Memory B cell (primary cell): ENCODE measurements at regions not wholly inside any gene's neighbourhood (a gene's known extent, or its start where the extent isn't known, plus 50 kb on each side); places are given as distances from the start of the nearest gene placed in this dataset.
"Not testable (repeated sequence)": the region's sequence is repeated elsewhere in the genome, so short reads cannot be mapped to it uniquely, and the experiment has no call there.

Experiments used
- ATAC-seq: fragments of 150-1000 bp; cut with Tn5 transposase; 2 replicates; pipeline ENCODE4 v1.10.0; 2021; ENCODE audit warnings: low read depth, mild to moderate bottlenecking, moderate library complexity
- DNase-seq, 2 donors: peaks; one replicate each; pipeline ENCODE4 v3.0.0; 2022; ENCODE audit warnings: low spot score in 2 of 2
- H3K27ac Mint-ChIP-seq: one replicate; pipeline ENCODE4 v1.8.0; 2022; ENCODE audit warnings: mild to moderate bottlenecking, moderate library complexity, mixed read lengths
- H3K27me3 Mint-ChIP-seq: one replicate; pipeline ENCODE4 v1.8.0; 2022; ENCODE audit warnings: mixed read lengths
- H3K36me3 Mint-ChIP-seq: one replicate; pipeline ENCODE4 v1.8.0; 2022; ENCODE audit warnings: mild to moderate bottlenecking, mixed read lengths
- H3K4me1 Mint-ChIP-seq: one replicate; pipeline ENCODE4 v1.8.0; 2022; ENCODE audit warnings: mixed read lengths
- H3K4me3 Mint-ChIP-seq: one replicate; pipeline ENCODE4 v1.8.0; 2022; ENCODE audit warnings: mild to moderate bottlenecking, moderate library complexity, mixed read lengths
- H3K9me3 Mint-ChIP-seq: one replicate; pipeline ENCODE4 v1.8.0; 2022; ENCODE audit warnings: mixed read lengths

DNA sequence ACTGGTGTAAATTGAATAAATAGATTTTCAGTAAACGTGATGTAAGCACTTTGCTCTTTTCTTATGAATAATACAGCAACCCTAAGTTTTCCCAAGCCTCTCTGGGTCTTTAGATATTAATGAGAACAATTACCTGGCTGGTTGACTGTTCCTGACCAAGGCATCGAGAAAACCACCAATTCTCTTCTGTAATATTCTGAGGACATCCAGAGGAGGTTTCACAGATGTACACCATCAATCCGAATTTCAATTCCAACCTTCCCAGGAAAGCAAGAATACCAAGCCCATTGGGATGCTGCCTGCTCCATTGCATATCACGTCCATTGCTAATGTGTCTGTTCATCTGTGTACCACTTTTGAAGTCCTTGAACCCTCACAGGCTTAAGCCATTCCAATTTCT, 571.8 kb downstream of the NUP35 start:
- no peaks in the 10 kb centered on the region for H3K36me3 Mint-ChIP-seq
- DNase-seq (no peak), ATAC-seq (no peak)
- H3K4me3 Mint-ChIP-seq = no peak overlapping the region
- no peaks in the 10 kb centered on the region for H3K4me1 Mint-ChIP-seq
- peaks cover 7% of the 10 kb centered on the region for H3K9me3 Mint-ChIP-seq
- H3K27me3 Mint-ChIP-seq = no peaks in the 10 kb centered on the region
- H3K27ac Mint-ChIP-seq = no peak overlapping the region

DNA sequence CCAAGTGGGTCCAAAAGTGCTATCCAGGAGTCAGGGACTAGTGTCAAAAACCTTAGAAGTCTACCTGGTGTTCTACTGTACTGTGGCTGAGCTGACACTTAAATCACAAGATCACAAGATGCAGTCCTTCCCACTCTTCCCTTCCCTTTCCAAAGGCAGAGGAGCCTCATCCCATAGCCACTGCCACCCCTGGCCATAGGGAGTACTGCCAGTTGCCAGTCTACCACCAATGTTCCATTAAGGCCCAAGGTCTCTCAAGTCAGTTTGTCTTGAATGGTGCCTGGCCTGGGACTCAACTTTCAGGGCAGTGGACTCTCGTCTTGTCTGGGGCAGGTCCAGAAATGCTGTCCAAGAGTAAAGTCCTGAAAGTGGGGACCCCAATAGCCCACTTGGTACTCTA, 585.6 kb downstream of the NUP35 start:
- no peak for ATAC-seq

DNA sequence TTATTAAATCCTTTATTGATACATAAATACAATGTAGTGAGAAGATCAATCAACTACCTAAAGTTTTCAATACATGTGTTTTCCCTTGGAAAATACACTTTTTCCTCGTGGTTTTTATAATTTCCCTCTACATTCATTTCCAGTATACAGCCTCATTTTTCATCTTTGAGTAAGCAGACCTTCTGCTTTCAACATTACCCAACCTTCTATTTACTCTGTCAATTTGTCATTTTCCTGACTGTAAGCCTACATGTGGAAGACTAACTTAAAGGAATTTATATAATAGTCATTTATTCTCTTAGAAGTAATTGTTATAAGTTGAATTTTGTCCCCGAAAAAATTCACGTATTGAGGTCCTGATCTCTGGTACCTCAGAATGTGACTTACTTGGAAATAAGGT, 594.0 kb downstream of the NUP35 start:
- no peaks in the 10 kb centered on the region for H3K27me3 Mint-ChIP-seq
- DNase-seq (no peak), ATAC-seq (no peak)
- H3K4me3 Mint-ChIP-seq = no peak overlapping the region
- H3K36me3 Mint-ChIP-seq = no peaks in the 10 kb centered on the region
- H3K27ac Mint-ChIP-seq = no peak overlapping the region
- peaks cover 1% of the 10 kb centered on the region for H3K9me3 Mint-ChIP-seq
- H3K4me1 Mint-ChIP-seq = no peaks in the 10 kb centered on the region

More for the DNA sequence above, 585.6 kb downstream of the NUP35 start:
- no peak for DNase-seq
- Mint-ChIP-seq H3K36me3 (no peaks in the 10 kb centered on the region), H3K4me1 (no peaks in the 10 kb centered on the region), H3K27ac (no peak overlapping the region), H3K4me3 (no peak overlapping the region), H3K9me3 (peaks cover 4% of the 10 kb centered on the region), H3K27me3 (no peaks in the 10 kb centered on the region)

- Mint-ChIP-seq H3K36me3 (no peaks in the 10 kb centered on the region), H3K27ac (no peak overlapping the region), H3K27me3 (no peaks in the 10 kb centered on the region), H3K4me3 (no peak overlapping the region), H3K4me1 (no peaks in the 10 kb centered on the region), H3K9me3 (peaks cover 4% of the 10 kb centered on the region)
- no peak for ATAC-seq
- DNase-seq = no peak
Measured at GRCh38 chr2:183723278-183723677, 599.0 kb downstream of the NUP35 start.

GRCh38 chr2:183729380-183729779, 605.1 kb downstream of the NUP35 start:
- peaks cover 3% of the 10 kb centered on the region for H3K9me3 Mint-ChIP-seq
- no peaks in the 10 kb centered on the region for H3K27me3 Mint-ChIP-seq
- ATAC-seq = no peak
- no peak for DNase-seq
- no peaks in the 10 kb centered on the region for H3K36me3 Mint-ChIP-seq
- H3K4me3 Mint-ChIP-seq = no peak overlapping the region
- no peaks in the 10 kb centered on the region for H3K4me1 Mint-ChIP-seq
- no peak overlapping the region for H3K27ac Mint-ChIP-seq

DNA sequence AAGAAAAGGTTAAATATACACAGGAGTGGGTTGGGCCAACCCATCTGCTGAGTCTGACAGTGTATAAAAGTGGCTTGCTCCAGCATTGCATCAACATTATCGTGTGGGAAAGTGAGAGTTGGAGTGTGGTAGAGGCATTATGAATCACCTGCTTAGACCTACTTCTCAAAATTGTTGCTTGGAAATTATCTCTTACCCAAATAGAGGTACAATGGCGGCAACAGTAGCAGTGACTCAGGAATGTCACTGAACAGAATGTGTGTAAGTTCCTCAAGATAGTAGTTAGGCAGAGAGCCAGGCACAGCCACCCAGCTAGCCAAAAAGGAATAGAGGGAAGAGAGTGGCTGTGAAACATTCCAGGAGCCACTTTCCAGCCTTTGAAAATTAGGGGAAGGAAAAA, 616.0 kb downstream of the NUP35 start:
- DNase-seq (no peak), ATAC-seq (no peak)
- no peak overlapping the region for H3K4me3 Mint-ChIP-seq
- H3K36me3 Mint-ChIP-seq = no peaks in the 10 kb centered on the region
- no peak overlapping the region for H3K27ac Mint-ChIP-seq
- H3K27me3 Mint-ChIP-seq = no peaks in the 10 kb centered on the region
- no peaks in the 10 kb centered on the region for H3K4me1 Mint-ChIP-seq
- no peaks in the 10 kb centered on the region for H3K9me3 Mint-ChIP-seq

DNA sequence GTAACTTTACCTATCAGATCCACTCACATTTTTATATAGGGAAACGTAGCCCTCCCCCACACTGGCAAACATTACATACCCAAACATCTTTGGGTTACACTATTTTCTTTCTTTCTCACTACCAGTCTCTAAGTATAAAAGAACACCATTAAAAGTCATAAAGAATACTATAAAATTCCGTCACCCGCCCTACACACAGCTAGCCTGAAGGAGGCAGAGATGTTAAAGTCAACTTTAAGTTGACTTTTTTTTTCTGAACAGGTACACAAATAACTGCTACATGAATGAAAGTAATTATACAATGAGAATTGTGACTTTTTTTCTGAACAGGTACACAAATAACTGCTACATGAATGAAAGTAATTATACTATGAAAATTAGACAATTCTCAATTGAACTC, 628.3 kb downstream of the NUP35 start:
- H3K4me1 Mint-ChIP-seq = no peaks in the 10 kb centered on the region
- DNase-seq = no peak
- H3K9me3 Mint-ChIP-seq = peaks cover 3% of the 10 kb centered on the region
- ATAC-seq = no peak
- no peaks in the 10 kb centered on the region for H3K27me3 Mint-ChIP-seq
- H3K4me3 Mint-ChIP-seq = no peak overlapping the region
- no peaks in the 10 kb centered on the region for H3K36me3 Mint-ChIP-seq
- H3K27ac Mint-ChIP-seq = no peak overlapping the region

DNA sequence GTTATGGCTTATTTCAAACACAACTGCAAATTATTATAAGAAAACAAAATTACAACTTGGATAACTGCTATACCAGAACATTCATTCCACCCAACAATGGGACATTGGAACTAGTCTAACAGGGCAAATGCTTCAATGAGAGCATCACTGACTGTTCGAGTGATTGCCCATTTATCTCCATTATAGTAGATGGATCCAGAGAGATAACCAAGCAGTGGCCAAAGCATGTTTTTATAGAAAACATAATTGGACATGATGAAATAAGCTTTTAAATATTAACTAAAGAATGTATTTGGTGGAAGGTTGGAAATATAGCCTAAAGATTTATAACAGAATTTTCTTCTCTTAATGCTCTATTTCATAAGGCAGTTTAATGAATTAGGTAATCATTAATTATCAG, 634.8 kb downstream of the NUP35 start:
- no peak for DNase-seq
- Mint-ChIP-seq H3K4me3 (no peak overlapping the region), H3K27me3 (no peaks in the 10 kb centered on the region), H3K9me3 (no peaks in the 10 kb centered on the region), H3K4me1 (no peaks in the 10 kb centered on the region), H3K36me3 (no peaks in the 10 kb centered on the region), H3K27ac (no peak overlapping the region)
- ATAC-seq = no peak

DNA sequence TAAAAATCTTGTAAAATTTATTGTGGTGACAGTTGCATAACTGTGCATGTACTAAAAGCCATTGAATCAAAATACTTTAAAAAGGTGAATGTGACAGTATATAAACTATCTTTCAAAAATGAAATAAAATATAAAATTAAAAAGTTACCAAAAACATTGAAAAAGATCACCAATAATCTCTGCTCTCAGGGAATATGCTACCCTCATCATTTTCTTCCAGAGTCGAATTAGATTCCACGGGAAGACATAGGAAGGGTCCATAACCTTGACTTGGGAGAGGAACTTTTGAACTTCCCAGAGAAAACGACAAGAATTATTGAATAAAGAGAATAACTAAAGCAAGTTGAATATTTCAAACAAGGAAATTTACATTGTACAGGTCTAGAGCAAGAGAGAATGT, 649.5 kb downstream of the NUP35 start:
- Mint-ChIP-seq H3K27ac (no peak overlapping the region), H3K27me3 (no peaks in the 10 kb centered on the region), H3K4me3 (no peak overlapping the region), H3K4me1 (no peaks in the 10 kb centered on the region), H3K36me3 (no peaks in the 10 kb centered on the region), H3K9me3 (no peaks in the 10 kb centered on the region)
- ATAC-seq = no peak
- no peak for DNase-seq

- H3K4me3 Mint-ChIP-seq = no peak overlapping the region
- no peaks in the 10 kb centered on the region for H3K4me1 Mint-ChIP-seq
- peaks cover 1% of the 10 kb centered on the region for H3K9me3 Mint-ChIP-seq
- ATAC-seq = no peak
- no peak overlapping the region for H3K27ac Mint-ChIP-seq
- H3K27me3 Mint-ChIP-seq = no peaks in the 10 kb centered on the region
- no peaks in the 10 kb centered on the region for H3K36me3 Mint-ChIP-seq
- no peak for DNase-seq
Measured at GRCh38 chr2:183780072-183780471, 655.8 kb downstream of the NUP35 start.

DNA sequence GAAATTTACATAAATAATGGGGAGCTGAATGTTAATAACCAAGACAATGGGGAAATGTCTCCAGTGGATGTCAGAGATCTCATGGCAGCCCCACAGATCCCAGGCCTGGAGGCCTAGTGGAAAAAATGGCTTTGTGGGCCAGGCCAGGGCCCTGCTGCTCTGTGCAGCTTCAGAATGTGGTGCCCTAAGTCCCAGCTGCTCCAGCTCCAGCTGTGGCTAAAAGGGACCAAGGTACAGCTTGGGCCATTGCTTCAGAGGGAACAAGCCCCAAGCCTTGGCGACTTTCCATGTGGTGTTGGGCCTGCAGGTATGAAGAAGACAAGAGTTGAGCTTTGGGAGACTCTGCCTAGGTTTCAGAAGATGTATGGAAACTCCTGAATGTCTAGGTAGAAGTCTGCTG, 658.2 kb downstream of the NUP35 start:
- DNase-seq (no peak), ATAC-seq (no peak)
- Mint-ChIP-seq H3K27ac (no peak overlapping the region), H3K36me3 (no peaks in the 10 kb centered on the region), H3K27me3 (no peaks in the 10 kb centered on the region), H3K4me1 (no peaks in the 10 kb centered on the region), H3K4me3 (no peak overlapping the region), H3K9me3 (peaks cover 1% of the 10 kb centered on the region)

DNA sequence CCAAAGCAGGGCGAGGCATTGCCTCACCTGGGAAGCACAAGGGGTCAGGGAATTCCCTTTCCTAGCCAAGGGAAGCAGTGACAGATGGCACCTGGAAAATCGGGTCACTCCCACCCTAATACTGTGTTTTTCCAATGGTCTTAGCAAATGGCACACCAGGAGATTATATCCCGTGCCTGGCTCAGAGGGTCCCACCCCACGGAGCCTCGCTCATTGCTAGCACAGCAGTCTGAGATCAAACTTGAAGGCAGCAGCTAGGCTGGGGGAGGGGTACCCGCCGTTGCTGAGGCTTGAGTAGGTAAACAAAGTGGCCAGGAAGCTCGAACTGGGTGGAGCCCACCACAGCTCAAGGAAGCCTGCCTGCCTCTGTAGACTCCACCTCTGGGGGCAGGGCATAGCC, 664.6 kb downstream of the NUP35 start:
- H3K9me3 Mint-ChIP-seq, H3K27ac Mint-ChIP-seq, H3K36me3 Mint-ChIP-seq, ATAC-seq, H3K4me3 Mint-ChIP-seq, H3K4me1 Mint-ChIP-seq, DNase-seq, H3K27me3 Mint-ChIP-seq: not testable (repeated sequence)

DNA sequence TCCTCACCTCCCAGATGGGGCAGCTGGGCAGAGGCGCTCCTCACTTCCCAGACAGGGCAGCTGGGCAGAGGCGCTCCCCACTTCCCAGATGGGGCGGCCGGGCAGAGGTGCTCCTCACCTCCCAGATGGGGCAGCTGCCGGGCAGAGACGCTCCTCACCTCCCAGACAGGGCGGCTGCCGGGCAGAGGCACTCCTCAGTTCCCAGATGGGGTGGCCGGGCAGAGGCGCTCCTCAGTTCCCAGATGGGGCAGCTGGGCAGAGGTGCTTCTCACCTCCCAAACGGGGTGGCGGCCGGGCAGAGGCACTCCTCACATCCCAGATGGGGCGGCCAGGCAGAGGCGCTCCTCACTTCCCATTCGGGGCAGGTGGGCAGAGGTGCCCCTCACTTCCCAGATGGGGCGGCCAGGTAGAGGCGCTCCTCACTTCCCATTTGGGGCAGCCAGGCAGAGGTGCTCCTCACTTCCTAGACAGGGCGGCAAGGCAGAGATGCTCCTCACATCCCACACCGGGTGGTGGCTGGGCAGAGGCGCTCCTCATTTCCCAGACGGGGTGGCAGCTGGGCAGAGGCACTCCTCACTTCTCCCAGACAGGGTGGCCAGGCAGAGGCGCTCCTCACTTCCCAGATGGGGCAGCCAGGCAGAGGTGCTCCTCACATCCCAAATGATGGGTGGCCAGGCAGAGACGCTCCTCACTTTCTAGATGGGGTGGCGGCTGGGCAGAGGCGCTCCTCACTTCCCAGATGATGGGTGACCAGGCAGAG, 668.1 kb downstream of the NUP35 start:
- not testable (repeated sequence) for ATAC-seq, H3K4me3 Mint-ChIP-seq, H3K4me1 Mint-ChIP-seq, H3K9me3 Mint-ChIP-seq, DNase-seq, H3K27ac Mint-ChIP-seq, H3K36me3 Mint-ChIP-seq, H3K27me3 Mint-ChIP-seq

- Mint-ChIP-seq H3K36me3 (no peaks in the 10 kb centered on the region), H3K4me1 (peaks cover 2% of the 10 kb centered on the region), H3K9me3 (peaks cover 12% of the 10 kb centered on the region), H3K4me3 (no peak overlapping the region), H3K27ac (no peak overlapping the region), H3K27me3 (no peaks in the 10 kb centered on the region)
- DNase-seq (no peak), ATAC-seq (no peak)
Measured at GRCh38 chr2:183798535-183798934, 674.3 kb downstream of the NUP35 start.

DNA sequence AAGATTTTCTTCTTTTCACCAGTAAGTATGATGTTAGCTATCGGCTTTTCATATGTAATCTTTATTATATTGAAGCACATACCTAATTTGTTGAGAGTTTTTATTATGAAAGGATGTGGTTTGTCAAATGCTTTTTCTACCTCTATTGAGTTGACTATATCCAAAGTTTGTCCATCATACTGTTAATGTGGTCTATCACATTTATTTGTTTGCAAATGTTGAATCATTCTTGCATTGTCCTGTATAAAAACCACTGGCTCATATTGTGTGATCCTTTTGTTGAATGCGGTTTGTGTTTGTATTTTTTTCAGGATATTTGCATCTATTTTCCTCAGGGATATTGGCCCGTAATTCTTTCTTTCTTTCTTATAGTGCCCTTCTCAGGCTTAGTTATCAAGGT, 675.5 kb downstream of the NUP35 start:
- Mint-ChIP-seq H3K4me3 (no peak overlapping the region), H3K4me1 (peaks cover 2% of the 10 kb centered on the region), H3K36me3 (no peaks in the 10 kb centered on the region), H3K27ac (no peak overlapping the region), H3K27me3 (no peaks in the 10 kb centered on the region), H3K9me3 (peaks cover 8% of the 10 kb centered on the region)
- ATAC-seq (no peak), DNase-seq (no peak)
